Ovary (tissue), 7 donors: ENCODE measurements at regions not wholly inside any gene's neighbourhood (a gene's known extent, or its start where the extent isn't known, plus 50 kb on each side); places are given as distances from the start of the nearest gene placed in this dataset.

Experiments used
- DNase-seq, 5 donors: peaks; one replicate each; pipeline ENCODE4 v3.0.0-alpha.2; 2019 to 2020
- H3K27ac ChIP-seq, 2 donors: fragments of 200-600 bp; one replicate each; pipeline versions ENCODE4 v1.5.1 to v1.8.0; 2019 to 2022
- H3K27me3 ChIP-seq: fragments of 200-600 bp; one replicate; pipeline ENCODE4 v1.8.0; 2022
- H3K36me3 ChIP-seq: fragments of 200-600 bp; sonication (generic); one replicate; pipeline ENCODE4 v1.5.1; 2019
- H3K4me1 ChIP-seq: one replicate; pipeline ENCODE4 v1.8.1; 2013; ENCODE audit warnings: mild to moderate bottlenecking, moderate library complexity; ENCODE audit not compliant: insufficient read depth
- H3K4me3 ChIP-seq: fragments of 200-600 bp; sonication (generic); one replicate; pipeline ENCODE4 v1.5.1; 2017
- H3K9me3 ChIP-seq, 2 donors: fragments of 200-600 bp in 1 of 2; sonication (generic) in 1 of 2; one replicate each; pipeline versions ENCODE4 v1.5.1 to v1.8.1; 2013 to 2019; ENCODE audit warnings: mild to moderate bottlenecking in 1 of 2, moderate library complexity in 1 of 2
- EP300 ChIP-seq: sonication (generic); formaldehyde crosslinking; IDR thresholded peaks from one replicate; pipeline ENCODE4 v1.6.1; 2017; ENCODE audit warnings: antibody characterized with exemption
- POLR2A ChIP-seq: fragments of 450-650 bp; IDR thresholded peaks from one replicate; pipeline ENCODE4 v1.6.1; 2017; ENCODE audit warnings: antibody characterized with exemption, mild to moderate bottlenecking, moderate library complexity
- WGBS, 3 donors: extraction: QIAGEN DNeasy Blood & Tissue Kit in 1 of 3; methylation state at CpG; one replicate each; pipeline versions ENCODE4 v1.1.5 to v1.1.7; 2013 to 2017; 5-methylcytosine and 5-hydroxymethylcytosine counted together
- intact Hi-C, 4 donors: fragments of 100-400 bp; cut with DNase I; formaldehyde crosslinking; loops; one replicate each; pipeline versions ENCODE4 v1.11.0 to v1.15.1; 2022 to 2023
- TF ChIP-seq, protein P1 (sequence below), 3 donors: fragments of 450-650 bp in 2 of 3; fragments of 200-600 bp in 1 of 3; IDR thresholded peaks; one replicate each; pipeline versions ENCODE4 v1.5.1 to v1.8.0; 2016 to 2022; ENCODE audit warnings: antibody characterized with exemption in 3 of 3, mild to moderate bottlenecking in 1 of 3
- donor health status: DM: no; HTN: no; CAD: no; lungs with moderate emphysema.
- donor health status: DM: no; HTN: no; CAD: no.
- donor health status: Bipolar disorder and iron deficiency.
- donor health status: DM: no; HTN: no; CAD: no.
- donor health status: DM: yes; HTN: yes; CAD: no.

GRCh38 chr5:135271533-135272310 lies 127.3 kb downstream of the MACROH2A1 start:
- intact Hi-C loops: no loop called here
- no peaks in the 10 kb centered on the region for H3K36me3 ChIP-seq
- no peak for DNase-seq
- no peaks in the 10 kb centered on the region for H3K9me3 ChIP-seq
- WGBS, 3 donors: 34 to 50% (median 40%) methylated on average over 14 of the region's 14 CpGs
- H3K27me3 ChIP-seq: no peaks in the 10 kb centered on the region
- TF ChIP-seq, protein P1, sequence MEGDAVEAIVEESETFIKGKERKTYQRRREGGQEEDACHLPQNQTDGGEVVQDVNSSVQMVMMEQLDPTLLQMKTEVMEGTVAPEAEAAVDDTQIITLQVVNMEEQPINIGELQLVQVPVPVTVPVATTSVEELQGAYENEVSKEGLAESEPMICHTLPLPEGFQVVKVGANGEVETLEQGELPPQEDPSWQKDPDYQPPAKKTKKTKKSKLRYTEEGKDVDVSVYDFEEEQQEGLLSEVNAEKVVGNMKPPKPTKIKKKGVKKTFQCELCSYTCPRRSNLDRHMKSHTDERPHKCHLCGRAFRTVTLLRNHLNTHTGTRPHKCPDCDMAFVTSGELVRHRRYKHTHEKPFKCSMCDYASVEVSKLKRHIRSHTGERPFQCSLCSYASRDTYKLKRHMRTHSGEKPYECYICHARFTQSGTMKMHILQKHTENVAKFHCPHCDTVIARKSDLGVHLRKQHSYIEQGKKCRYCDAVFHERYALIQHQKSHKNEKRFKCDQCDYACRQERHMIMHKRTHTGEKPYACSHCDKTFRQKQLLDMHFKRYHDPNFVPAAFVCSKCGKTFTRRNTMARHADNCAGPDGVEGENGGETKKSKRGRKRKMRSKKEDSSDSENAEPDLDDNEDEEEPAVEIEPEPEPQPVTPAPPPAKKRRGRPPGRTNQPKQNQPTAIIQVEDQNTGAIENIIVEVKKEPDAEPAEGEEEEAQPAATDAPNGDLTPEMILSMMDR (IDR thresholded peaks at IDR 0.05): no peak
- no peak for TF ChIP-seq POLR2A
- no peak for TF ChIP-seq EP300
- H3K27ac ChIP-seq: no peak overlapping the region
- H3K4me3 ChIP-seq: no peak overlapping the region
- no peaks in the 10 kb centered on the region for H3K4me1 ChIP-seq

DNA sequence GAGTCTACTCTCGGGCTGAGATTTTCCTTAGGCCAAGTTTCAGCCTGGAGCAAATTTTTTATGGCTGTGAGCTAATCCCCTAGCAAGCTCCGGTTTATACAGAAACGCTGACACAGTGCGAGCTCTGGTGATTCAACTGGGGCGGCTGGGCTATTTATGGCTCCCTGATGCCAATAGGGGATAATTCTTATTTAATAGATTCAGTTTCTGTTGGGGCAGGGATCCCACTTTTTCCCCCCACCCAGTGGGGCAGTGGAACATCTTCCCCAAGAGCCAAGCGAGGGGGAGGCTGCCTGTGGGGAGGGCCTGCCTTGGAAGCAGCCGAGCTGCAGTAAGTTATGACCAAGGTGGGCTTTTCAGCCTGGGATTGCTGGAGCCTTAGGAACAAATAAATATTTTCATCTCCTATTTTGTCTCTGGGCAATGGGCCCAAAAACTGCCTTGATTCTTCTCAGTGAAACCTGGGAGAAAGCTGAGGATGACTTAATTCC lies 129.1 kb downstream of the MACROH2A1 start:
- no peak overlapping the region for H3K4me3 ChIP-seq
- H3K27ac ChIP-seq: no peak overlapping the region
- intact Hi-C loops: no loop called here
- no peaks in the 10 kb centered on the region for H3K4me1 ChIP-seq
- no peaks in the 10 kb centered on the region for H3K36me3 ChIP-seq
- no peaks in the 10 kb centered on the region for H3K27me3 ChIP-seq
- TF ChIP-seq POLR2A: no peak
- no peak for DNase-seq
- 72 to 88% (median 85%) methylated on average over 7 of the region's 7 CpGs for WGBS, 3 donors
- H3K9me3 ChIP-seq: no peaks in the 10 kb centered on the region

DNA sequence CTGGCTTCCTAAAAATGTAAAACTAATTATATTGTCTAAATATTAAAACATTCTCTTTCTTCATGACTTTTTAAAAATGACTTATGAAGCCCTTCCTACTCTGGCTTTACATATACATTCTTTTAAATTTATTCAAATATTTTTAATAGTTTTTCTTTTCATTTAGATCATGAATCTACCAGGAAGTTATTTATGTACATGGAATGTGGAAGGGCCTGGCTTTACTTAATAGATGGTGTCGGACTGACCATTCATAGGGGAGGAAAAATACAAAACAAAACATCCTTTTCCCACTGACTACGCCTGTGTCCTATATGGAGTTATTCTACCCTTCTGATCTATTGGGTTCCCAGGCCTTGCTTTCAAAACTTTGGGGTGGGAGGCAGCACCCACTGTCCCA lies 129.8 kb downstream of the MACROH2A1 start:
- H3K27ac ChIP-seq: no peak overlapping the region
- no peaks in the 10 kb centered on the region for H3K9me3 ChIP-seq
- DNase-seq: no peak
- TF ChIP-seq, protein P1 (IDR thresholded peaks at IDR 0.05): no peak
- intact Hi-C loops: no loop called here
- WGBS, 3 donors: 69 to 80% (median 76%) methylated on average over 2 of the region's 2 CpGs
- H3K4me3 ChIP-seq: no peak overlapping the region
- no peaks in the 10 kb centered on the region for H3K27me3 ChIP-seq
- no peaks in the 10 kb centered on the region for H3K36me3 ChIP-seq
- H3K4me1 ChIP-seq: no peaks in the 10 kb centered on the region

DNA sequence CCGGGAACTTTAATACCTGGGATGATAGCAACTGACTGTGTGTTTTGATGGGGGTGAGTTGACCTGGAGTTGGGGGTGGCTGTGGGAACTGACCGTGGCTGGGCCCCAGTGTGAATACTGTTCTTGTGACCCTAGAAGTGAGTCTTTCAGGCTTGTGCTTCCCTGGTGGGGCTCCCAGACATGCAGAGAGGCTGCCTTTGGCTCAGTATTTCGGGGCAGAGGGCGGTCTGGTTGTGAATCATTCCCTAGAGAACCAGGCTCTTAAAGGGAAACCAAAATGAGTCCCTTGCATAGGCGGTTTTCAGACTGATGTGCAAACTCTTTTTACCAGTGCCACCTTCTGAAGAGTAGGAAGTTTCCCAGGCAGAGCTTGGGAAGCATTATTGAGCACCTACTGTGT lies 132.1 kb downstream of the MACROH2A1 start:
- intact Hi-C loops: no loop called here
- Histone ChIP-seq H3K4me3 (no peak overlapping the region), H3K36me3 (no peaks in the 10 kb centered on the region), H3K27me3 (no peaks in the 10 kb centered on the region), H3K4me1 (no peaks in the 10 kb centered on the region), H3K9me3 (no peaks in the 10 kb centered on the region), H3K27ac (no peak overlapping the region)
- TF ChIP-seq EP300 (no peak), POLR2A (no peak)
- TF ChIP-seq, protein P1 (IDR thresholded peaks at IDR 0.05): no peak
- 69 to 76% (median 73%) methylated on average over 5 of the region's 5 CpGs for WGBS, 3 donors
- DNase-seq: no peak

DNA sequence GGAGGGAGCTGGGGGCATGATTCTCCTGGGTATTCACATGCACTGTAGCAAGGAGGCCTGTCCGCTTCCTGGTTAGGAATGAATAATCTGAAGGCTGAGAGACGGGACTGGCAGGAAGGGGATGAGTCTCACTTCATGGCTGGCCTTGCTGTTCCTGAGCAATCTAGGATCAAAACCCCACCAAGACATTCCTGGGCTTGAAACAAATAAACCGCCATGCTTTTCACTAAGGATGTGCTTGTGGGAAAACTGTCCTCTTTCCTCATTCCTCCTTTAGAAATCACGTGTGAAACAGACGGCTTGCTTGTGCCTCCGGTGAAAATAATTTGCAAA lies 132.8 kb downstream of the MACROH2A1 start:
- H3K4me3 ChIP-seq: no peak overlapping the region
- 69 to 77% (median 75%) methylated on average over 6 of the region's 6 CpGs for WGBS, 3 donors
- intact Hi-C loops: no loop called here
- DNase-seq: no peak
- no peak for TF ChIP-seq POLR2A
- TF ChIP-seq, protein P1 (IDR thresholded peaks at IDR 0.05): no peak
- no peak for TF ChIP-seq EP300
- H3K27me3 ChIP-seq: no peaks in the 10 kb centered on the region
- no peaks in the 10 kb centered on the region for H3K9me3 ChIP-seq
- H3K4me1 ChIP-seq: no peaks in the 10 kb centered on the region
- no peaks in the 10 kb centered on the region for H3K36me3 ChIP-seq
- no peak overlapping the region for H3K27ac ChIP-seq
